ENCODE measurements at regions not wholly inside any gene's neighbourhood (a gene's known extent, or its start where the extent isn't known, plus 50 kb on each side); places are given as distances from the start of the nearest gene placed in this dataset.

DNA sequence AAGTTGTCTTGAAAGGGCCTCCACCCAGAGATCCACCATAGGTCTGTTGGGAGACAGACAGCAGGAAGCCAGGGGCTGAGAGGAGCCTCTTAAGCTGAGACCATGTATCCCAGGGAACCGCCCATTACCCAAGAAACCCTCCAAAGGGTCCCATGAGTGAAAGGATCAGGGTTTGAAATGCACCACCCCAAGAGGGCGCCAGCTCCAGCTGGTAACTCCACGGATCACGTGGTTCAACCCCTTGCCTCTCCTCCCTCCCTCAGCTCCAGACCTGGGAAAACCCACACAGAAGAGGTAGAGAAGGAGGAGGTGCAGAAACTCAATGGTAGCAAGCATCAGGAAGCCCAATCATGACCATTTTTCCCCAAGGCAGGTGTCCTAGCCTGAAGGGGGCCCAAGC is 148.7 kb downstream of the AIPL1 start:
- Histone ChIP-seq H3K36me3 (replicated peaks in 1 of 2; ENCODE audit: control insufficient read depth in 2 of 2, insufficient read depth in 2 of 2, low read length in 2 of 2) (no peaks in the 10 kb centered on the region), H3K4me1 (ENCODE audit: control insufficient read depth in 2 of 2, insufficient read depth in 1 of 2, low read depth in 1 of 2, low read length in 2 of 2) (peaks cover 0 to 7% of the 10 kb centered on the region in 2 donors), H2BK15ac (ENCODE audit: low read length) (no peak overlapping the region), H3K4me2 (ENCODE audit: insufficient read depth, low read length, poor library complexity, severe bottlenecking) (no peak overlapping the region), H2BK12ac (ENCODE audit: low read length) (no peak overlapping the region), H3K14ac (ENCODE audit: low read length) (no peak overlapping the region), H2AFZ (ENCODE audit: low read length) (no peak overlapping the region), H2BK120ac (ENCODE audit: low read depth, low read length) (no peak overlapping the region), H3K4me3 (ENCODE audit: low read length in 2 of 2) (no peak overlapping the region), H3K23ac (ENCODE audit: low read depth, low read length, poor library complexity) (no peak overlapping the region), H2AK5ac (ENCODE audit: low read depth, low read length) (no peak overlapping the region), H3K27me3 (ENCODE audit: control insufficient read depth in 3 of 3, insufficient read depth in 3 of 3, low read depth in 1 of 3, low read length in 3 of 3) (no peaks in the 10 kb centered on the region), H3K79me1 (ENCODE audit: low read depth, low read length) (no peaks in the 10 kb centered on the region), H3K18ac (ENCODE audit: low read length) (no peak overlapping the region), H3K27ac (replicated peaks; ENCODE audit: low read length) (no peak overlapping the region), H3K4ac (ENCODE audit: low read length) (no peak overlapping the region), H3K9ac (ENCODE audit: low read depth, low read length, poor library complexity) (no peak overlapping the region), H4K91ac (ENCODE audit: low read depth, low read length, poor library complexity) (no peak overlapping the region), H3K9me3 (replicated peaks in 1 of 2; ENCODE audit: control insufficient read depth in 2 of 2, insufficient read depth in 1 of 2, low read depth in 1 of 2, low read length in 2 of 2) (peaks cover 0 to 4% of the 10 kb centered on the region in 2 donors), H4K8ac (ENCODE audit: low read depth, low read length) (no peak overlapping the region), H2BK5ac (ENCODE audit: low read length) (no peak overlapping the region)
- WGBS, 2 donors (ENCODE audit: extremely low coverage in 2 of 2, insufficient read length in 2 of 2, insufficient replicate concordance in 1 of 2): no CpG with 5 or more reads among the region's 4 CpGs
- no peak for DNase-seq (ENCODE audit: low spot score)

DNA sequence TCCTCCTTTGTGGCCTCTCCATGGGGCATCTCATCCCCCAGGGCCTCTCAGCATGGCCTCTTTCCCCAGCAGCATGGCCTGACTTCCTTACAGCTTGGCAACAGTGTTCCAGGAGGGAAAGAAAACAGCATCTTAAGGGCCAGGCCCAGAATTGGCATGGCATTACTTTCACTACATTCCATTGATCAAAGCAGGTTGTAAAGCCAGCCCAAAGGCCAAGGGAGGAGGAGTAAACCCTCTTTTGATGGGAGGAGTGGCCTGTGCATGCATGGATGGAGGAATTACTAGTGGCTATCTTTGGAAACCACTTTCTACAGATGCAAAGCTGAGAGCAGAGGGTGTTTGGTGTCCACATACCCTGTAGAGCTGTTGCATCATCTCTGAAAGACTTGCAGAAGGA is 149.4 kb downstream of the AIPL1 start:
- Histone ChIP-seq H2AFZ (ENCODE audit: low read length) (no peak overlapping the region), H3K23ac (ENCODE audit: low read depth, low read length, poor library complexity) (no peak overlapping the region), H3K14ac (ENCODE audit: low read length) (no peak overlapping the region), H2BK15ac (ENCODE audit: low read length) (no peak overlapping the region), H4K8ac (ENCODE audit: low read depth, low read length) (no peak overlapping the region), H3K4me1 (ENCODE audit: control insufficient read depth in 2 of 2, insufficient read depth in 1 of 2, low read depth in 1 of 2, low read length in 2 of 2) (peaks cover 0 to 7% of the 10 kb centered on the region in 2 donors), H3K4ac (ENCODE audit: low read length) (no peak overlapping the region), H3K4me2 (ENCODE audit: insufficient read depth, low read length, poor library complexity, severe bottlenecking) (no peak overlapping the region), H3K9ac (ENCODE audit: low read depth, low read length, poor library complexity) (no peak overlapping the region), H2BK12ac (ENCODE audit: low read length) (no peak overlapping the region), H3K36me3 (replicated peaks in 1 of 2; ENCODE audit: control insufficient read depth in 2 of 2, insufficient read depth in 2 of 2, low read length in 2 of 2) (no peaks in the 10 kb centered on the region), H2BK5ac (ENCODE audit: low read length) (no peak overlapping the region), H2BK120ac (ENCODE audit: low read depth, low read length) (no peak overlapping the region), H3K9me3 (replicated peaks in 1 of 2; ENCODE audit: control insufficient read depth in 2 of 2, insufficient read depth in 1 of 2, low read depth in 1 of 2, low read length in 2 of 2) (peaks cover 0 to 4% of the 10 kb centered on the region in 2 donors), H2AK5ac (ENCODE audit: low read depth, low read length) (no peak overlapping the region), H3K27ac (replicated peaks; ENCODE audit: low read length) (no peak overlapping the region), H3K79me1 (ENCODE audit: low read depth, low read length) (no peaks in the 10 kb centered on the region), H4K91ac (ENCODE audit: low read depth, low read length, poor library complexity) (no peak overlapping the region), H3K4me3 (ENCODE audit: low read length in 2 of 2) (no peak overlapping the region), H3K18ac (ENCODE audit: low read length) (no peak overlapping the region), H3K27me3 (ENCODE audit: control insufficient read depth in 3 of 3, insufficient read depth in 3 of 3, low read depth in 1 of 3, low read length in 3 of 3) (no peaks in the 10 kb centered on the region)
- DNase-seq (ENCODE audit: low spot score): no peak

- Histone ChIP-seq H3K27me3 (ENCODE audit: control insufficient read depth in 3 of 3, insufficient read depth in 3 of 3, low read depth in 1 of 3, low read length in 3 of 3) (no peaks in the 10 kb centered on the region), H4K8ac (ENCODE audit: low read depth, low read length) (no peak overlapping the region), H3K23ac (ENCODE audit: low read depth, low read length, poor library complexity) (no peak overlapping the region), H3K14ac (ENCODE audit: low read length) (no peak overlapping the region), H3K9ac (ENCODE audit: low read depth, low read length, poor library complexity) (no peak overlapping the region), H3K79me1 (ENCODE audit: low read depth, low read length) (no peaks in the 10 kb centered on the region), H2BK15ac (ENCODE audit: low read length) (no peak overlapping the region), H3K4me1 (ENCODE audit: control insufficient read depth in 2 of 2, insufficient read depth in 1 of 2, low read depth in 1 of 2, low read length in 2 of 2) (no peaks in the 10 kb centered on the region), H2AFZ (ENCODE audit: low read length) (no peak overlapping the region), H3K4me3 (ENCODE audit: low read length in 2 of 2) (peak overlapping the region in 1 of 2 donors; percentile 37), H4K91ac (ENCODE audit: low read depth, low read length, poor library complexity) (no peak overlapping the region), H3K4ac (ENCODE audit: low read length) (no peak overlapping the region), H3K36me3 (replicated peaks in 1 of 2; ENCODE audit: control insufficient read depth in 2 of 2, insufficient read depth in 2 of 2, low read length in 2 of 2) (no peaks in the 10 kb centered on the region), H3K4me2 (ENCODE audit: insufficient read depth, low read length, poor library complexity, severe bottlenecking) (no peak overlapping the region), H2BK12ac (ENCODE audit: low read length) (no peak overlapping the region), H2BK120ac (ENCODE audit: low read depth, low read length) (no peak overlapping the region), H3K9me3 (replicated peaks in 1 of 2; ENCODE audit: control insufficient read depth in 2 of 2, insufficient read depth in 1 of 2, low read depth in 1 of 2, low read length in 2 of 2) (peaks cover 0 to 3% of the 10 kb centered on the region in 2 donors), H2AK5ac (ENCODE audit: low read depth, low read length) (no peak overlapping the region), H3K18ac (ENCODE audit: low read length) (no peak overlapping the region), H2BK5ac (ENCODE audit: low read length) (no peak overlapping the region), H3K27ac (replicated peaks; ENCODE audit: low read length) (no peak overlapping the region)
- no peak for DNase-seq (ENCODE audit: low spot score)
- WGBS, 2 donors (ENCODE audit: extremely low coverage in 2 of 2, insufficient read length in 2 of 2, insufficient replicate concordance in 1 of 2): no CpG with 5 or more reads among the region's 7 CpGs
Observed at GRCh38 chr17:6279659-6280058, 155.3 kb downstream of the AIPL1 start.

- H3K27me3 ChIP-seq (ENCODE audit: control insufficient read depth in 3 of 3, insufficient read depth in 3 of 3, low read depth in 1 of 3, low read length in 3 of 3): no peaks in the 10 kb centered on the region
- no peak overlapping the region for H3K9ac ChIP-seq (ENCODE audit: low read depth, low read length, poor library complexity)
- H3K9me3 ChIP-seq (replicated peaks in 1 of 2; ENCODE audit: control insufficient read depth in 2 of 2, insufficient read depth in 1 of 2, low read depth in 1 of 2, low read length in 2 of 2): no peaks in the 10 kb centered on the region
- no peak overlapping the region for H3K4ac ChIP-seq (ENCODE audit: low read length)
- no peak overlapping the region for H2BK5ac ChIP-seq (ENCODE audit: low read length)
- H3K4me3 ChIP-seq (ENCODE audit: low read length in 2 of 2): no peak overlapping the region
- no peak overlapping the region for H3K23ac ChIP-seq (ENCODE audit: low read depth, low read length, poor library complexity)
- H3K36me3 ChIP-seq (replicated peaks in 1 of 2; ENCODE audit: control insufficient read depth in 2 of 2, insufficient read depth in 2 of 2, low read length in 2 of 2): no peaks in the 10 kb centered on the region
- WGBS, 2 donors (ENCODE audit: extremely low coverage in 2 of 2, insufficient read length in 2 of 2, insufficient replicate concordance in 1 of 2): no CpG with 5 or more reads among the region's 4 CpGs
- H2BK15ac ChIP-seq (ENCODE audit: low read length): no peak overlapping the region
- H2BK12ac ChIP-seq (ENCODE audit: low read length): no peak overlapping the region
- H2AK5ac ChIP-seq (ENCODE audit: low read depth, low read length): no peak overlapping the region
- H3K27ac ChIP-seq (replicated peaks; ENCODE audit: low read length): no peak overlapping the region
- H2BK120ac ChIP-seq (ENCODE audit: low read depth, low read length): no peak overlapping the region
- H3K4me2 ChIP-seq (ENCODE audit: insufficient read depth, low read length, poor library complexity, severe bottlenecking): no peak overlapping the region
- no peaks in the 10 kb centered on the region for H3K79me1 ChIP-seq (ENCODE audit: low read depth, low read length)
- H4K8ac ChIP-seq (ENCODE audit: low read depth, low read length): no peak overlapping the region
- H3K4me1 ChIP-seq (ENCODE audit: control insufficient read depth in 2 of 2, insufficient read depth in 1 of 2, low read depth in 1 of 2, low read length in 2 of 2): no peaks in the 10 kb centered on the region
- H4K91ac ChIP-seq (ENCODE audit: low read depth, low read length, poor library complexity): no peak overlapping the region
- no peak overlapping the region for H2AFZ ChIP-seq (ENCODE audit: low read length)
- H3K14ac ChIP-seq (ENCODE audit: low read length): no peak overlapping the region
- H3K18ac ChIP-seq (ENCODE audit: low read length): no peak overlapping the region
- DNase-seq (ENCODE audit: low spot score): no peak
Observed at GRCh38 chr17:6278376-6278775, 156.5 kb downstream of the AIPL1 start.
